Activated naive CD4-positive, alpha-beta T cell treated with anti-CD3 and anti-CD28 coated beads for 36 hours (primary cell): ENCODE measurements at regions not wholly inside any gene's neighbourhood (a gene's known extent, or its start where the extent isn't known, plus 50 kb on each side); places are given as distances from the start of the nearest gene placed in this dataset.

Source experiments
- CTCF ChIA-PET: fragments of 350-600 bp; sonication (Branson Sonifier 250); formaldehyde crosslinking; loops from one replicate; lab custom pipeline; 2021; ENCODE audit warnings: antibody characterized with exemption; lab: Charles Lee
- DNase-seq: peaks from one replicate; pipeline ENCODE4 v3.0.0-alpha.2; 2020
- H3K27ac Mint-ChIP-seq: one replicate; pipeline ENCODE4 v1.8.0; 2021; ENCODE audit warnings: mild to moderate bottlenecking, mixed read lengths
- H3K27me3 Mint-ChIP-seq: one replicate; pipeline ENCODE4 v1.8.0; 2021; ENCODE audit warnings: low read depth, mixed read lengths
- H3K36me3 Mint-ChIP-seq: one replicate; pipeline ENCODE4 v1.8.0; 2021; ENCODE audit warnings: low read depth, mixed read lengths
- H3K4me1 Mint-ChIP-seq: one replicate; pipeline ENCODE4 v1.8.0; 2021; ENCODE audit warnings: low read depth, mixed read lengths
- H3K4me3 Mint-ChIP-seq: one replicate; pipeline ENCODE4 v1.8.0; 2021; ENCODE audit warnings: mild to moderate bottlenecking, moderate library complexity, mixed read lengths
- H3K9me3 Mint-ChIP-seq: one replicate; pipeline ENCODE4 v1.8.0; 2021; ENCODE audit warnings: mixed read lengths
- intact Hi-C: fragments of 100-400 bp; cut with micrococcal nuclease; formaldehyde crosslinking; loops from one replicate; pipeline ENCODE4 v1.15.1; 2023

GRCh38 chr10:17512341-17513001, 58.1 kb upstream of the ST8SIA6 start:
- no peak for DNase-seq
- intact Hi-C loops, result no loop called here
- Mint-ChIP-seq H3K27ac (no peak overlapping the region), H3K27me3 (no peaks in the 10 kb centered on the region), H3K4me3 (no peak overlapping the region), H3K9me3 (peaks cover 7% of the 10 kb centered on the region), H3K36me3 (no peaks in the 10 kb centered on the region), H3K4me1 (peaks cover 18% of the 10 kb centered on the region)
- CTCF ChIA-PET, result no interaction called here

GRCh38 chr10:17510242-17510908, 56.0 kb upstream of the ST8SIA6 start:
- intact Hi-C loops, result no loop called here
- H3K4me1 Mint-ChIP-seq, result peaks cover 35% of the 10 kb centered on the region
- H3K36me3 Mint-ChIP-seq, result no peaks in the 10 kb centered on the region
- CTCF ChIA-PET, result no interaction called here
- H3K27ac Mint-ChIP-seq, result no peak overlapping the region
- no peak for DNase-seq
- H3K27me3 Mint-ChIP-seq, result no peaks in the 10 kb centered on the region
- peaks cover 5% of the 10 kb centered on the region for H3K9me3 Mint-ChIP-seq
- H3K4me3 Mint-ChIP-seq, result no peak overlapping the region

- Mint-ChIP-seq H3K9me3 (peaks cover 1% of the 10 kb centered on the region), H3K4me3 (no peak overlapping the region), H3K27ac (no peak overlapping the region), H3K27me3 (no peaks in the 10 kb centered on the region), H3K36me3 (no peaks in the 10 kb centered on the region), H3K4me1 (peaks cover 39% of the 10 kb centered on the region)
- CTCF ChIA-PET, result interaction anchor here (0.6 kb wide), 1 partner anchor 17 kb away, joined by 3 read pairs; no protein-coding TSS in a partner anchor
- intact Hi-C loops, result loop anchor here (2.0 kb wide), 2 partner anchors 137 to 485 kb away; partner anchors contain the start of gene STAM
- DNase-seq, result no peak
Measured at GRCh38 chr10:17507538-17507937, 53.1 kb upstream of the ST8SIA6 start.

GRCh38 chr10:17506856-17507471, 52.6 kb upstream of the ST8SIA6 start:
- Mint-ChIP-seq H3K27ac (peak overlapping the region; percentile 65), H3K4me3 (peak overlapping the region; percentile 23), H3K9me3 (peaks cover 1% of the 10 kb centered on the region), H3K4me1 (peaks cover 34% of the 10 kb centered on the region), H3K36me3 (no peaks in the 10 kb centered on the region), H3K27me3 (no peaks in the 10 kb centered on the region)
- DNase-seq, result no peak
- CTCF ChIA-PET, result interaction anchor here (0.6 kb wide), 2 partner anchors 12 to 18 kb away, joined by 3 read pairs; no protein-coding TSS in a partner anchor
- intact Hi-C loops, result loop anchor here (1.0 to 2.0 kb wide), 3 partner anchors 63 to 484 kb away; partner anchors contain the start of gene STAM

GRCh38 chr10:17506390-17506789, 52.0 kb upstream of the ST8SIA6 start:
- Mint-ChIP-seq H3K9me3 (peaks cover 1% of the 10 kb centered on the region), H3K27ac (peak overlapping the region; percentile 61), H3K4me1 (peaks cover 33% of the 10 kb centered on the region), H3K27me3 (no peaks in the 10 kb centered on the region), H3K4me3 (no peak overlapping the region), H3K36me3 (no peaks in the 10 kb centered on the region)
- CTCF ChIA-PET, result interaction anchor here (0.6 kb wide), 1 partner anchor 11 kb away, joined by 3 read pairs; no protein-coding TSS in a partner anchor
- intact Hi-C loops, result loop anchor here (1.0 to 2.0 kb wide), 3 partner anchors 62 to 484 kb away; partner anchors contain the start of gene STAM
- no peak for DNase-seq

GRCh38 chr10:17504547-17505245, 50.3 kb upstream of the ST8SIA6 start:
- Mint-ChIP-seq H3K27me3 (no peaks in the 10 kb centered on the region), H3K36me3 (no peaks in the 10 kb centered on the region), H3K4me1 (peaks cover 27% of the 10 kb centered on the region), H3K9me3 (peaks cover 1% of the 10 kb centered on the region), H3K27ac (no peak overlapping the region), H3K4me3 (no peak overlapping the region)
- DNase-seq, result no peak
- intact Hi-C loops, result no loop called here
- CTCF ChIA-PET, result no interaction called here
